22Rv1 (cell line): ENCODE measurements at regions not wholly inside any gene's neighbourhood (a gene's known extent, or its start where the extent isn't known, plus 50 kb on each side); places are given as distances from the start of the nearest gene placed in this dataset.

Source experiments
- ZFX ChIP-seq: fragments of 450-650 bp; IDR thresholded peaks from 2 replicates; pipeline ENCODE4 v1.6.1; 2017; ENCODE audit warnings: antibody characterized with exemption, borderline replicate concordance
- TF ChIP-seq, protein P1 (sequence below): fragments of 450-650 bp; IDR thresholded peaks from 2 replicates; pipeline ENCODE4 v1.5.1; 2017; ENCODE audit warnings: mild to moderate bottlenecking

DNA sequence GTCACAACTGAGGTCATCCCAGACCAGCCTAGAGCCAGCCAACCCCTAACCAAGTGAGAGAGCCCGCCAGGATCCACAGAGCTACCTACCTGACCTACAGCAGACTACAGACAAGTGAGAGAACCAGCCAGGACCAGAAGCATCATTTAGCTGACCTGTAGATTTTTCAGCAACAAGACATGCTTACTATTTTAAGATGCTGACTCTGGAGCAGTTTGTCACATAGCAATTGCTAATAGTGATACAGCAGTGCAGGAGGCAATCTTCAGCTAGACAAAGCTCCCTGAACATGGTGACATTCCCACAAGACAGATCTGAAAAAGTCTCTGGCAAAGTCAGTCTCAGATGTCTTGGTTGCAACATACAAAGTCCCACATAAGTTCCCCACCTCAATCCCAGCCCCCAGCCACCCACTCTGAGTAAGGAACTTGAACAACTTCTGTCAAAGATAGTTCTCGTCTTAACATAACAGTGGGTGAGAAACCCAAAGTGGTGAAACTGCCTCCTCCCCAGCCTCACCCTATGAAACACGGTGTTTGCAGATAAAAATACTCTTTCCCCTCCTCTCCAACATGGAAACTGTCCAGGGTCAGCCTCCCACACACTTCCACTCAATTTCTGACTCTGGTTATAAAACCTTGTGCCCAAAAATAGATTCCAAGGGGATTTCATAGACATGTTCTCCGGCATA is 120.3 kb upstream of the SLC6A11 start:
- TF ChIP-seq, protein P1, sequence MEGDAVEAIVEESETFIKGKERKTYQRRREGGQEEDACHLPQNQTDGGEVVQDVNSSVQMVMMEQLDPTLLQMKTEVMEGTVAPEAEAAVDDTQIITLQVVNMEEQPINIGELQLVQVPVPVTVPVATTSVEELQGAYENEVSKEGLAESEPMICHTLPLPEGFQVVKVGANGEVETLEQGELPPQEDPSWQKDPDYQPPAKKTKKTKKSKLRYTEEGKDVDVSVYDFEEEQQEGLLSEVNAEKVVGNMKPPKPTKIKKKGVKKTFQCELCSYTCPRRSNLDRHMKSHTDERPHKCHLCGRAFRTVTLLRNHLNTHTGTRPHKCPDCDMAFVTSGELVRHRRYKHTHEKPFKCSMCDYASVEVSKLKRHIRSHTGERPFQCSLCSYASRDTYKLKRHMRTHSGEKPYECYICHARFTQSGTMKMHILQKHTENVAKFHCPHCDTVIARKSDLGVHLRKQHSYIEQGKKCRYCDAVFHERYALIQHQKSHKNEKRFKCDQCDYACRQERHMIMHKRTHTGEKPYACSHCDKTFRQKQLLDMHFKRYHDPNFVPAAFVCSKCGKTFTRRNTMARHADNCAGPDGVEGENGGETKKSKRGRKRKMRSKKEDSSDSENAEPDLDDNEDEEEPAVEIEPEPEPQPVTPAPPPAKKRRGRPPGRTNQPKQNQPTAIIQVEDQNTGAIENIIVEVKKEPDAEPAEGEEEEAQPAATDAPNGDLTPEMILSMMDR = no peak
- no peak for TF ChIP-seq ZFX
